Right renal pelvis (tissue), 4 donors: ENCODE measurements at regions not wholly inside any gene's neighbourhood (a gene's known extent, or its start where the extent isn't known, plus 50 kb on each side); places are given as distances from the start of the nearest gene placed in this dataset.
A peak's percentile ranks its signal among the peaks of the same experiment; 100 is the strongest.

Experiments used
- DNase-seq, 4 donors: peaks; one replicate each; pipeline ENCODE4 v3.0.0-alpha.2; 2013; ENCODE audit warnings: low read depth in 4 of 4, low spot score in 3 of 4, missing footprints in 1 of 4

GRCh38 chr1:13878021-13878420 is 178.0 kb downstream of the PRDM2 start:
- DNase-seq, result no peak

- DNase-seq, result no peak
These were observed 178.5 kb downstream of the PRDM2 start for GRCh38 chr1:13878451-13878850.

- no peak for DNase-seq
These were observed 181.5 kb downstream of the PRDM2 start for GRCh38 chr1:13881385-13882088.

GRCh38 chr1:13888351-13888986 is 188.5 kb downstream of the PRDM2 start:
- DNase-seq, result no peak

GRCh38 chr1:13889495-13889894 is 189.5 kb downstream of the PRDM2 start:
- DNase-seq, result no peak

DNA sequence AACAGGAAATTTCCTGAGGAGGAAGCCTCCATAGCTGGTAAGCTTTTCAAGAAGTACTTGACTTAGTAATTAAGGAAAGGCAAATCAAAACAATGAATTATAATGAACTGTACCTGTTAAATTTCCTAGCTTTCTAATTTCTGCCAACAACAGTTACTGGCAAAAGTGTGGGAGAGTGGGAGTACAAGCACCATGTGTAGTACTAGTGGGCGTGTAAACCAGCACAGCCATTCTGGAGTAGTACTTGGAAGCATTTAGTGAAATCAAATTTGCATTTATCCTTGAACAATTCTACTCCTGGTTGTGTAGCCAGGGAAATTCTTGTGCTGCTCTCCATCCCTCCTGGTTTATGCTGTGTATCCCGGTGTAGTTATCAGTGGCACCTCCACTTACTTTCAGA is 190.8 kb downstream of the PRDM2 start:
- DNase-seq, result no peak

- no peak for DNase-seq
These were observed 192.2 kb downstream of the PRDM2 start for GRCh38 chr1:13892198-13892597.

DNA sequence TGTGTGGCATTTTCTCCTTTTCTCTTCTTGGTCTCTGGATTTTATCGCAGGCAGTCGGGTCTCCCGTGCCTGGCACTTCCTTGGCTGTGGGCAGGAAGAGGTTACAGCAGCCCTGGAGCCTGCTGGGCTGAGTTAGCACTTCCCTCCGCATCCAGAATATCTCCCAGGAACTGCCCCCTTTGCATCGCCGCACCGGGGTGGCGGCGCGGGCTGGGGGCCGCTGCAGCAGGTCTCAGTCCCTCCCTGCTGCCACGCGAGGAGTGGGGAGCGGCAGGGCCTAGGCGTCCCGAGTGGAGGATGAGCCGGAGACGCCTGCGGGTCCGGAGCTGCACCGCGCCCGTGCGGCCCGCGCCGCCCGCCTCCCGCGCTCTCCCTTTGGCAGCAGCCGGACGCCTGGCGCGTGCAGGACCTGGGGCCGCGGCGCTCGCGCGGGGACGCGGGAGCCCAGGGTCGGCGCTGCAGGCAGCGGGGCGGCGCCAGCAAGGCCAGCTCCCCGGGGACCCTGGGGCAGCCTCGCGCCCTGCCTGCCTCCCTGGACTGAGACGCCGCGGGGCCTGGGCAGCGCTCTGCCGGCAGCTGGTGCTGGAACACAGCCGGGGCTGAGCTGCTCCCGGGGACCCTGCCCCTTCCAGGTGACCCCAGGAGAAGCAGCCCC is 192.8 kb downstream of the PRDM2 start:
- no peak for DNase-seq

- no peak for DNase-seq
These were observed 193.4 kb downstream of the PRDM2 start for GRCh38 chr1:13893409-13893821.

DNA sequence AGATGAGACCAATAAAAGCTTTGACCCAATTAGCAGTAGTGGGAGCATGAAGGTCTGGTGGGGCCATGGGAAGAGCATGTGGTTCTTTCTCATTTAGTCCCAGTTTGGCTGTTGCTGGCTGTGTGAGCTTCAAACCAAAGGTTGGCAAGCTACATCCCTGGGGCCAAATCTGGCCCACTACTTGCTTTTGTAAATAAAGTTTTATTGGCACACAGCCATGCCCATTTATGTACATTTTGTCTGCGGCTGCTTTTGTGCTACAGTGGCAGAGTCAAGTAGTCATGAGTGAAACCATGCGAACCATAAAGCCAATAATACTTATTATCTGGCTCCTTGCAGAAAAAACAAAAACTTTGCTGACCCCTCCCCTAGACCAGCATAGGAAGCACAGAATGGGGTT is 196.9 kb downstream of the PRDM2 start:
- DNase-seq, result no peak

GRCh38 chr1:13898406-13898805 is 198.4 kb downstream of the PRDM2 start:
- DNase-seq, result no peak

GRCh38 chr1:13899856-13900255 is 199.9 kb downstream of the PRDM2 start:
- no peak for DNase-seq

- no peak for DNase-seq
These were observed 200.6 kb downstream of the PRDM2 start for GRCh38 chr1:13900583-13900982.

GRCh38 chr1:13901039-13901438 is 201.1 kb downstream of the PRDM2 start:
- DNase-seq, result peak in 3 of 4 donors; percentile 38 to 50 (median 45)

DNA sequence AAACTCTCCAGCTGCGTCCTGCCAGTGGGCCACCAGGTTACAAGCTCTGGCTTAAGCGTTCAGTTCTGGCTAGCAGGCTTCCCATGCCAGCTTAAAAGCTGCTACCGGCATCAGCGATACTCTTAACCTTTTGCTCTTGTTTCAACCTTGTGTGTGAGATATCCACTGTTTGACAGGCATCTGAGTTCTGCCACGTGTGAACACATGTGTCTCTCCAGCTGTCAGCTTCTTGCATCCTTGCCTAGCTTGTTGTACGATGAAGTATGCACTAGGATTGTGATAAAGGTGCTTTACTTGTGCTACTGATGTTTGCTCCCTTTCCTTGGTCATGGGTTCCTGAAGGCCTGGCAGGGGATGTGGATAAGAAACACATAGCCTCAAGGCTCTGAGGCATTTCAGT is 201.6 kb downstream of the PRDM2 start:
- no peak for DNase-seq

DNA sequence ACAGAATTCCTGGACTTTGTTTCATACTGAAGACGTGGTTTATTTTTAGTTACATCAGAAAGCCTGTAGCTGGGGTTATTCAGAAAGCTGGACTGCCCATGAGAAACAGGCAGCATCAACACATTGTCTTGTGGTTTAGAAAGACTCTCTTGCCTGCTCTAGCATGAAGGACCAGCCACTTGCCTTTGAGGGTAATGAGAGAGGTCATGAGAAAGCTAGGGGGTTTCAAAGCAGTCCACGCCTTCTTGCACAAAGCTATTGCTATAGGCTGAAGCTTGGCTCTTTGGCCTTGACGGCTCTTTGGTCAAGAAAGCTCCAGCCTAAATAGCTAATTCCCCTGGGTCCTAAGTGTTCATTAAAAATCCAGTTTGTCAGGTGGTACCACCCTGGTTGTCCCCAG is 208.1 kb downstream of the PRDM2 start:
- DNase-seq, result no peak

GRCh38 chr1:13911697-13912619 is 212.0 kb downstream of the PRDM2 start:
- DNase-seq, result no peak

DNA sequence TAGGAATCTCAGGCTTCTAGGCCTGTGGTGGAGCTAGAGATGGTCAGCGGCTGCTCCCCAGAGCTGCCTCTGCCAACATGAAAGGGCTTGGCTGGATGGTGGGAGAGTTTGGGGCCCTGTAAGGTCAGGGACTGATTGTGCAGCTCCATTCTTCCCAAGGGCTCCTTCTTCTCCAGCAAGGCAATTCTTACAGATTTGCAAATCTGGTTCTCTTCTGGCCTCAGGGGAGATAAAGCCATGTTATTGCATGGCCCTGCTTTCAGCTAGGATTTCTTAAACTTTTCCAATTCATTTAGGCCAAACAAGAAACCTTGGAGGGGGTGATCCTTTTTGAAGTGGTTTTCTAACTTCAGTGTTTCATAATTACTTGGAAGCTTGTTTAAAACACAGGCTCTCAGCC is 213.4 kb downstream of the PRDM2 start:
- no peak for DNase-seq

GRCh38 chr1:13916530-13916929 is 216.5 kb downstream of the PRDM2 start:
- DNase-seq, result no peak

DNA sequence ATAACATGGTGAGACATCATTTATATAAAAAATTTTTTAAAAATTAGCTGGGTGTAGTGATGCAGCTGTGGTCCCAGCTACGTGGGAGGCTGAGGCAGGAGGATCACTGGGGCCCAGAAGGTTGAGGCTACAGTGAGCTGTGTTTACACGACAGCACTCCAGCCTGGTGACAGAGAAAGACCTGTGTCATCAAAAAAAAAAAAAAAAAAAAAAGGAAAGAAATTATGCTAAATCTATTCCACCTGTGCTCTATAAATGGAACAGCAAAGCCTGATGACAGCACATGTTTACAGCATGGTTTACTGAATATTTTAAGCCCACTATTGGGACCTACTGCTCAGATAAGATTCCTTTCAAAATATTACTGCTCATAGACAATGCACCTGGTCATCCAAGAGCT is 217.6 kb downstream of the PRDM2 start:
- DNase-seq, result no peak

- DNase-seq, result no peak
These were observed 218.9 kb downstream of the PRDM2 start for GRCh38 chr1:13918862-13919261.
